Endothelial cell of umbilical vein (primary cell): ENCODE measurements at regions not wholly inside any gene's neighbourhood (a gene's known extent, or its start where the extent isn't known, plus 50 kb on each side); places are given as distances from the start of the nearest gene placed in this dataset.

Experiments
- BruUV-seq: library from RNA; stranded (reverse); fragments of 400-500 nt; replicated peaks from 2 replicates; lab custom pipeline; 2021; lab: Mats Ljungman, UMichigan
- CTCF ChIA-PET: fragments of 300-600, 350-600 bp; sonication (Branson Sonifier 250); formaldehyde crosslinking; loops from one replicate; lab custom pipeline; 2021; ENCODE audit warnings: antibody characterized with exemption, inconsistent platforms; lab: Charles Lee
- POLR2A ChIA-PET: fragments of 300-600, 350-600 bp; sonication (Branson Sonifier 250); formaldehyde crosslinking; loops from one replicate; lab custom pipeline; 2021; ENCODE audit warnings: antibody characterized with exemption, inconsistent platforms; lab: Charles Lee
- DNase-seq: peaks from one replicate; pipeline ENCODE4 v3.0.0-alpha.2; 2011; ENCODE audit warnings: low read depth, low spot score
- FAIRE-seq: peaks from 2 replicates; lab custom pipeline; 2011; peaks lifted over from hg19 to GRCh38; lab: Jason Lieb, UNC
- H2AFZ ChIP-seq: 2 replicates; pipeline ENCODE4 v1.6.0; 2012; ENCODE audit warnings: low read depth, low read length, control low read depth, inconsistent platforms
- H3K27ac ChIP-seq: 2 replicates; pipeline ENCODE4 v1.5.1; 2011; ENCODE audit warnings: low read depth, mild to moderate bottlenecking, control low read depth, low read length, moderate library complexity; ENCODE audit not compliant: insufficient read depth
- H3K27me3 ChIP-seq, 2 experiments: 2 replicates each; pipeline versions ENCODE4 v1.6.0 to v1.6.1; 2011; ENCODE audit warnings: low read length in 2 of 2, mixed read lengths in 1 of 2; ENCODE audit not compliant: control insufficient read depth in 2 of 2, insufficient read depth in 2 of 2
- H3K36me3 ChIP-seq, 2 experiments: 2 replicates in 1 of 2; 3 replicates in 1 of 2; pipeline ENCODE4 v1.5.1; 2011; ENCODE audit warnings: low read length in 2 of 2, mild to moderate bottlenecking in 1 of 2, moderate library complexity in 1 of 2; ENCODE audit not compliant: control insufficient read depth in 2 of 2, insufficient read depth in 2 of 2; ENCODE audit errors: extremely low read depth in 1 of 2
- H3K4me1 ChIP-seq: 3 replicates; pipeline ENCODE4 v1.5.1; 2011; ENCODE audit warnings: mild to moderate bottlenecking, low read length; ENCODE audit not compliant: control insufficient read depth, insufficient read depth; ENCODE audit errors: extremely low read depth
- H3K4me2 ChIP-seq: 2 replicates; pipeline ENCODE4 v1.6.1; 2011; ENCODE audit warnings: low read length, control low read depth, mixed read lengths; ENCODE audit not compliant: insufficient read depth
- H3K4me3 ChIP-seq, 3 experiments: fragments of 200-600 bp in 1 of 3; sonication (generic), shearing (Covaris generic) in 1 of 3; replicated peaks in 1 of 3; 2 replicates each; pipeline ENCODE4 v1.5.1; 2011 to 2016; ENCODE audit warnings: control low read depth in 3 of 3, low read length in 3 of 3, mild to moderate bottlenecking in 2 of 3, inconsistent platforms in 1 of 3, low read depth in 1 of 3, moderate library complexity in 1 of 3; ENCODE audit not compliant: insufficient read depth in 1 of 3
- H3K79me2 ChIP-seq: 2 replicates; pipeline ENCODE4 v1.6.0; 2012; ENCODE audit warnings: low read length, inconsistent platforms; ENCODE audit not compliant: control insufficient read depth, insufficient read depth
- H3K9ac ChIP-seq: replicated peaks from 2 replicates; pipeline ENCODE3; 2011; ENCODE audit warnings: low read length, control low read depth; ENCODE audit not compliant: insufficient read depth; ENCODE audit errors: extremely low read depth
- H3K9me1 ChIP-seq: replicated peaks from 3 replicates; pipeline ENCODE4 v1.6.0; 2011; ENCODE audit warnings: mild to moderate bottlenecking, low read length; ENCODE audit not compliant: control insufficient read depth, insufficient read depth; ENCODE audit errors: extremely low read depth
- H3K9me3 ChIP-seq: replicated peaks from 2 replicates; pipeline ENCODE4 v1.5.1; 2012; ENCODE audit warnings: low read length, inconsistent platforms; ENCODE audit not compliant: control insufficient read depth, insufficient read depth
- H4K20me1 ChIP-seq: replicated peaks from 2 replicates; pipeline ENCODE3; 2011; ENCODE audit warnings: mild to moderate bottlenecking, low read length; ENCODE audit not compliant: control insufficient read depth, insufficient read depth; ENCODE audit errors: extremely low read depth
- CTCF ChIP-seq, 2 donors: IDR thresholded peaks; 1 replicate in 1 of 2; 2 replicates in 1 of 2; pipeline ENCODE4 v1.5.1; 2011; ENCODE audit warnings: low read length in 2 of 2, mild to moderate bottlenecking in 2 of 2, moderate library complexity in 2 of 2, control low read depth in 1 of 2, inconsistent platforms in 1 of 2, low read depth in 1 of 2; ENCODE audit not compliant: insufficient read depth in 1 of 2; ENCODE audit errors: extremely low read depth in 1 of 2
- EZH2 ChIP-seq: IDR thresholded peaks from 2 replicates; pipeline ENCODE4 v1.6.1; 2012; ENCODE audit warnings: borderline replicate concordance, low read depth, mild to moderate bottlenecking, moderate library complexity, low read length, inconsistent platforms; ENCODE audit not compliant: severe bottlenecking
- FOS ChIP-seq: IDR thresholded peaks from 2 replicates; pipeline ENCODE4 v1.6.1; 2011; ENCODE audit warnings: mild to moderate bottlenecking, low read length, moderate library complexity, borderline replicate concordance; ENCODE audit not compliant: insufficient read depth
- JUN ChIP-seq: IDR thresholded peaks from 2 replicates; pipeline ENCODE4 v1.6.1; 2011; ENCODE audit warnings: borderline replicate concordance, low read depth; ENCODE audit not compliant: insufficient read length, insufficient read depth
- MAX ChIP-seq: IDR thresholded peaks from 2 replicates; pipeline ENCODE4 v1.6.1; 2011; ENCODE audit not compliant: insufficient read depth, insufficient read length
- MYC ChIP-seq: IDR thresholded peaks from one replicate; pipeline ENCODE4 v1.6.1; 2011; ENCODE audit warnings: mild to moderate bottlenecking, low read depth, low read length
- POLR2A ChIP-seq: IDR thresholded peaks from 2 replicates; pipeline ENCODE4 v1.6.1; 2012; ENCODE audit warnings: low read depth, mild to moderate bottlenecking, control low read depth, low read length
- POLR2AphosphoS5 ChIP-seq: IDR thresholded peaks from 2 replicates; pipeline ENCODE4 v1.6.1; 2012; ENCODE audit warnings: low read depth, mild to moderate bottlenecking, control low read depth, low read length, moderate library complexity; ENCODE audit not compliant: insufficient read depth
- dilution Hi-C: fragments of 300-500 bp; cut with MboI; formaldehyde crosslinking; loops from one replicate; pipeline ENCODE4 v1.15.0; 2019; ENCODE audit warnings: low sequenced_read_pairs; ENCODE audit not compliant: extremely low pct_ligation_motif_present
- intact Hi-C: fragments of 100-400 bp; cut with micrococcal nuclease; formaldehyde crosslinking; loops from one replicate; pipeline ENCODE4 v1.10.0; 2022

- no peaks in the 10 kb centered on the region for H4K20me1 ChIP-seq
- no peaks in the 10 kb centered on the region for H3K36me3 ChIP-seq
- dilution Hi-C loops (no loop called here), intact Hi-C loops (no loop called here)
- FAIRE-seq (no peak), DNase-seq (no peak)
- H3K4me2 ChIP-seq: no peak overlapping the region
- no peaks in the 10 kb centered on the region for H3K27me3 ChIP-seq
- ChIA-PET POLR2A (no interaction called here), CTCF (no interaction called here)
- H2AFZ ChIP-seq: no peak overlapping the region
- no peaks in the 10 kb centered on the region for H3K9me3 ChIP-seq
- no peak overlapping the region for H3K27ac ChIP-seq
- BruUV-seq: no TSS peak
- no peaks in the 10 kb centered on the region for H3K9me1 ChIP-seq
- no peak overlapping the region for H3K9ac ChIP-seq
- no peak for TF ChIP-seq MAX
- no peak for TF ChIP-seq FOS
- TF ChIP-seq POLR2A: no peak
- no peak for TF ChIP-seq MYC
- TF ChIP-seq POLR2AphosphoS5: no peak
- no peak for TF ChIP-seq EZH2
- TF ChIP-seq JUN: no peak
- TF ChIP-seq CTCF (IDR thresholded peaks at IDR 0.05; ENCODE audit: extremely low read depth in 1 of 2, insufficient read depth in 1 of 2, low read depth in 1 of 2, low read length in 2 of 2): no peak
- no peak overlapping the region for H3K4me3 ChIP-seq
- no peaks in the 10 kb centered on the region for H3K4me1 ChIP-seq
- no peaks in the 10 kb centered on the region for H3K79me2 ChIP-seq
Observed at GRCh38 chr11:104525416-104525815, 361.5 kb upstream of the PDGFD start.
